ENCODE measurements at regions not wholly inside any gene's neighbourhood (a gene's known extent, or its start where the extent isn't known, plus 50 kb on each side); places are given as distances from the start of the nearest gene placed in this dataset.
"Not testable (repeated sequence)": the region's sequence is repeated elsewhere in the genome, so short reads cannot be mapped to it uniquely, and the experiment has no call there.

GRCh38 chr3:102936511-102937045 is 501.8 kb downstream of the ZPLD1 start:
- FAIRE-seq: no peak

- no peak for FAIRE-seq
Observed at GRCh38 chr3:102941786-102942185, 507.0 kb downstream of the ZPLD1 start.

GRCh38 chr3:102946445-102946844 is 511.6 kb downstream of the ZPLD1 start:
- FAIRE-seq: not testable (repeated sequence)

GRCh38 chr3:102972350-102972749 is 537.5 kb downstream of the ZPLD1 start:
- FAIRE-seq: no peak

- FAIRE-seq: no peak
Observed at GRCh38 chr3:102974333-102974732, 539.5 kb downstream of the ZPLD1 start.

GRCh38 chr3:102979191-102979590 is 544.4 kb downstream of the ZPLD1 start:
- no peak for FAIRE-seq

GRCh38 chr3:102979682-102980354 is 545.0 kb downstream of the ZPLD1 start:
- no peak for FAIRE-seq

- no peak for FAIRE-seq
Observed at GRCh38 chr3:102980355-102980696, 545.5 kb downstream of the ZPLD1 start.

- FAIRE-seq: no peak
Observed at GRCh38 chr3:103002425-103003176, 567.8 kb downstream of the ZPLD1 start.

GRCh38 chr3:103006526-103007183 is 571.8 kb downstream of the ZPLD1 start:
- no peak for FAIRE-seq

GRCh38 chr3:103009609-103010008 is 574.8 kb downstream of the ZPLD1 start:
- no peak for FAIRE-seq

GRCh38 chr3:103025880-103026279 is 591.1 kb downstream of the ZPLD1 start:
- FAIRE-seq: no peak

GRCh38 chr3:103033841-103034240 is 599.0 kb downstream of the ZPLD1 start:
- no peak for FAIRE-seq

- no peak for FAIRE-seq
Observed at GRCh38 chr3:103047640-103048039, 612.8 kb downstream of the ZPLD1 start.

GRCh38 chr3:103048068-103048722 is 613.4 kb downstream of the ZPLD1 start:
- FAIRE-seq: no peak

GRCh38 chr3:103052236-103052830 is 617.5 kb downstream of the ZPLD1 start:
- FAIRE-seq: no peak

- FAIRE-seq: no peak
Observed at GRCh38 chr3:103055021-103055520, 620.3 kb downstream of the ZPLD1 start.

- FAIRE-seq: no peak
Observed at GRCh38 chr3:103056542-103056941, 621.7 kb downstream of the ZPLD1 start.

GRCh38 chr3:103057003-103057402 is 622.2 kb downstream of the ZPLD1 start:
- no peak for FAIRE-seq

- FAIRE-seq: no peak
Observed at GRCh38 chr3:103057487-103057886, 622.7 kb downstream of the ZPLD1 start.

GRCh38 chr3:103059432-103059831 is 624.6 kb downstream of the ZPLD1 start:
- FAIRE-seq: no peak

- no peak for FAIRE-seq
Observed at GRCh38 chr3:103060242-103060641, 625.4 kb downstream of the ZPLD1 start.

- FAIRE-seq: no peak
Observed at GRCh38 chr3:103067963-103068362, 633.1 kb downstream of the ZPLD1 start.
